Tibial nerve (tissue), 4 donors: ENCODE measurements at regions not wholly inside any gene's neighbourhood (a gene's known extent, or its start where the extent isn't known, plus 50 kb on each side); places are given as distances from the start of the nearest gene placed in this dataset.

ENCODE experiments used
- CTCF ChIP-seq, 5 experiments: fragments of 200-600 bp in 3 of 5; fragments of 450-650 bp in 2 of 5; sonication (generic) in 3 of 5; IDR thresholded peaks; one replicate each; pipeline ENCODE4 v1.5.1; 2016 to 2019; ENCODE audit warnings: antibody characterized with exemption in 5 of 5, mild to moderate bottlenecking in 3 of 5, moderate library complexity in 2 of 5
- EP300 ChIP-seq, 2 donors: sonication (generic); formaldehyde crosslinking; IDR thresholded peaks; one replicate each; pipeline ENCODE4 v1.6.1; 2017; ENCODE audit warnings: antibody characterized with exemption in 2 of 2, mild to moderate bottlenecking in 1 of 2

- no peak for TF ChIP-seq CTCF (IDR thresholded peaks at IDR 0.05)
- no peak for TF ChIP-seq EP300 (IDR thresholded peaks at IDR 0.05)
Measured at GRCh38 chr6:90905351-90905750, 318.5 kb upstream of the MAP3K7 start.
